Suprapubic skin (tissue), 4 donors: ENCODE measurements at regions not wholly inside any gene's neighbourhood (a gene's known extent, or its start where the extent isn't known, plus 50 kb on each side); places are given as distances from the start of the nearest gene placed in this dataset.
"Not testable (repeated sequence)": the region's sequence is repeated elsewhere in the genome, so short reads cannot be mapped to it uniquely, and the experiment has no call there.

Experiments used
- POLR2A ChIP-seq, 2 donors: fragments of 450-650 bp; IDR thresholded peaks; one replicate each; pipeline ENCODE4 v1.6.1; 2017; ENCODE audit warnings: antibody characterized with exemption in 2 of 2, mild to moderate bottlenecking in 2 of 2, moderate library complexity in 2 of 2
- POLR2AphosphoS5 ChIP-seq, 3 donors: sonication (generic); formaldehyde crosslinking; IDR thresholded peaks; one replicate each; pipeline ENCODE4 v1.6.1; 2017; ENCODE audit warnings: antibody characterized with exemption in 3 of 3
- TF ChIP-seq, protein P1 (sequence below), 2 donors: fragments of 200-600 bp in 1 of 2; fragments of 450-650 bp in 1 of 2; sonication (generic) in 1 of 2; IDR thresholded peaks; one replicate each; pipeline ENCODE4 v1.5.1; 2016 to 2019; ENCODE audit warnings: antibody characterized with exemption in 2 of 2, mild to moderate bottlenecking in 1 of 2, moderate library complexity in 1 of 2

DNA sequence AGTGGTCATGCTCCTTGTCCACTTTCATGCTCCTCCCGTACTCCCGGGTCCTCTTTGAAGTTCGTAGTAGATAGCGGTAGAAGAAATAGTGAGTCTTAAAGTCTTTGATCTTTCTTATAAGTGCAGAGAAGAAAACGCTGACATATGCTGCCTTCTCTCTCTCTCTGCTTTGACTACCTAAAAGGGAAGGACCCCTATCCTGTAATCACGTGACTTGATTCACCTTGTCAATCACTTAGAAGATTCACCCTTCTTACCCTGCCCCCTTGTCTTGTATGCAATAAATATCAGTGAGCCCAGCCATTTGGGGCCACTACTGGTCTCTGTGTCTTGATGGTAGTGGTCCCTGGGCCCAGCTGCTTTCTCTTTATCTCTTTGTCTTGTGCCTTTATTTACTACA lies 158.5 kb upstream of the VWC2 start:
- TF ChIP-seq, protein P1, sequence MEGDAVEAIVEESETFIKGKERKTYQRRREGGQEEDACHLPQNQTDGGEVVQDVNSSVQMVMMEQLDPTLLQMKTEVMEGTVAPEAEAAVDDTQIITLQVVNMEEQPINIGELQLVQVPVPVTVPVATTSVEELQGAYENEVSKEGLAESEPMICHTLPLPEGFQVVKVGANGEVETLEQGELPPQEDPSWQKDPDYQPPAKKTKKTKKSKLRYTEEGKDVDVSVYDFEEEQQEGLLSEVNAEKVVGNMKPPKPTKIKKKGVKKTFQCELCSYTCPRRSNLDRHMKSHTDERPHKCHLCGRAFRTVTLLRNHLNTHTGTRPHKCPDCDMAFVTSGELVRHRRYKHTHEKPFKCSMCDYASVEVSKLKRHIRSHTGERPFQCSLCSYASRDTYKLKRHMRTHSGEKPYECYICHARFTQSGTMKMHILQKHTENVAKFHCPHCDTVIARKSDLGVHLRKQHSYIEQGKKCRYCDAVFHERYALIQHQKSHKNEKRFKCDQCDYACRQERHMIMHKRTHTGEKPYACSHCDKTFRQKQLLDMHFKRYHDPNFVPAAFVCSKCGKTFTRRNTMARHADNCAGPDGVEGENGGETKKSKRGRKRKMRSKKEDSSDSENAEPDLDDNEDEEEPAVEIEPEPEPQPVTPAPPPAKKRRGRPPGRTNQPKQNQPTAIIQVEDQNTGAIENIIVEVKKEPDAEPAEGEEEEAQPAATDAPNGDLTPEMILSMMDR (IDR thresholded peaks at IDR 0.05) = not testable (repeated sequence)
- not testable (repeated sequence) for TF ChIP-seq POLR2A, POLR2AphosphoS5 (IDR thresholded peaks at IDR 0.05)
